GM12878 (cell line): ENCODE measurements at regions not wholly inside any gene's neighbourhood (a gene's known extent, or its start where the extent isn't known, plus 50 kb on each side); places are given as distances from the start of the nearest gene placed in this dataset.

Source experiments
- ATAC-seq: fragments of 200-7000 bp; cut with Tn5 transposase; 3 replicates; pipeline ENCODE4 v1.9.1; 2020; ENCODE audit warnings: mild to moderate bottlenecking, moderate library complexity
- BruUV-seq: library from RNA; stranded (reverse); fragments of 400-500 nt; replicated peaks from 2 replicates; lab custom pipeline; 2021; lab: Mats Ljungman, UMichigan
- CTCF ChIA-PET: fragments of 300-600 bp; sonication (Branson Sonifier 250); formaldehyde crosslinking; extraction: SDS; loops from one replicate; lab custom pipeline; 2021; ENCODE audit warnings: inconsistent platforms; lab: Yijun Ruan, JAX
- POLR2A ChIA-PET: fragments of 350-600 bp; formaldehyde crosslinking; extraction: SDS; loops from one replicate; lab custom pipeline; 2021; ENCODE audit warnings: inconsistent platforms; lab: Charles Lee
- RAD21 ChIA-PET: fragments of 300-600 bp; sonication (Branson Sonifier 250); formaldehyde crosslinking; loops from one replicate; lab custom pipeline; 2023; ENCODE audit warnings: antibody characterized with exemption; ENCODE audit not compliant: unreplicated experiment; lab: Charles Lee
- SMC1A ChIA-PET: fragments of 300-600 bp; sonication (Branson Sonifier 250); formaldehyde crosslinking; loops from one replicate; lab custom pipeline; 2023; ENCODE audit not compliant: unreplicated experiment, uncharacterized antibody; lab: Charles Lee
- DNase-seq: peaks from one replicate; pipeline ENCODE4 v3.0.0-alpha.2; 2011; ENCODE audit warnings: low read depth, low spot score
- FAIRE-seq: peaks from 3 replicates; lab custom pipeline; 2011; peaks lifted over from hg19 to GRCh38; lab: Jason Lieb, UNC
- H2AFZ ChIP-seq: 2 replicates; pipeline ENCODE4 v1.6.0; 2011; ENCODE audit warnings: low read depth, low read length, control low read depth; ENCODE audit not compliant: control insufficient read depth
- H3K27ac ChIP-seq: 2 replicates; pipeline ENCODE4 v1.5.1; 2011; ENCODE audit warnings: control low read depth; ENCODE audit not compliant: control insufficient read depth, insufficient read depth
- H3K27me3 ChIP-seq, 2 experiments: replicated peaks in 1 of 2; 2 replicates each; pipeline versions ENCODE4 v1.6.0 to v1.6.1; 2011; ENCODE audit warnings: low read length in 1 of 2; ENCODE audit not compliant: control insufficient read depth in 2 of 2, insufficient read depth in 2 of 2
- H3K36me3 ChIP-seq, 2 experiments: 2 replicates each; pipeline ENCODE4 v1.5.1; 2011; ENCODE audit warnings: low read length in 1 of 2; ENCODE audit not compliant: control insufficient read depth in 2 of 2, insufficient read depth in 2 of 2
- H3K4me1 ChIP-seq: 2 replicates; pipeline ENCODE4 v1.6.1; 2011; ENCODE audit warnings: mild to moderate bottlenecking, low read length, moderate library complexity, mixed read lengths; ENCODE audit not compliant: control insufficient read depth, insufficient read depth
- H3K4me2 ChIP-seq: 2 replicates; pipeline ENCODE4 v1.6.0; 2011; ENCODE audit warnings: control low read depth; ENCODE audit not compliant: control insufficient read depth, insufficient read depth
- H3K4me3 ChIP-seq: fragments of 200-600 bp; sonication (generic); 2 replicates; pipeline ENCODE4 v1.5.1; 2016
- H3K79me2 ChIP-seq: 2 replicates; pipeline ENCODE4 v1.6.0; 2011; ENCODE audit warnings: low read length; ENCODE audit not compliant: control insufficient read depth, insufficient read depth
- H3K9ac ChIP-seq: 2 replicates; pipeline ENCODE4 v1.8.0; 2011; ENCODE audit warnings: low read length, control low read depth, mixed read lengths; ENCODE audit not compliant: control insufficient read depth, insufficient read depth
- H3K9me3 ChIP-seq: replicated peaks from 3 replicates; pipeline ENCODE4 v1.5.1; 2011; ENCODE audit warnings: mild to moderate bottlenecking, low read length; ENCODE audit not compliant: control insufficient read depth, insufficient read depth
- H4K20me1 ChIP-seq: 2 replicates; pipeline ENCODE4 v1.6.0; 2011; ENCODE audit not compliant: control insufficient read depth, insufficient read depth
- CBX5 ChIP-seq: sonication (generic); IDR thresholded peaks from 2 replicates; pipeline ENCODE4 v1.6.1; 2016; ENCODE audit warnings: low read depth, moderate library complexity, mild to moderate bottlenecking, inconsistent platforms
- CHD1 ChIP-seq: IDR thresholded peaks from 2 replicates; pipeline ENCODE4 v1.6.1; 2012; ENCODE audit warnings: low read depth, low read length, improper control_type of control experiment
- CHD4 ChIP-seq: fragments of 200-600 bp; sonication (generic); IDR thresholded peaks from 2 replicates; pipeline ENCODE4 v1.6.1; 2016; ENCODE audit warnings: mild to moderate bottlenecking
- CTCF ChIP-seq, 3 experiments: IDR thresholded peaks in 2 of 3; conservative IDR thresholded peaks in 1 of 3; 2 replicates each; pipeline ENCODE4 v1.5.1; 2011; ENCODE audit warnings: low read depth in 3 of 3, low read length in 3 of 3, mild to moderate bottlenecking in 3 of 3, control low read depth in 2 of 3, moderate library complexity in 2 of 3, inconsistent platforms in 1 of 3, mixed read lengths in 1 of 3; ENCODE audit not compliant: control insufficient read depth in 2 of 3, insufficient read depth in 1 of 3; ENCODE audit errors: extremely low read depth in 1 of 3
- GATAD2B ChIP-seq: fragments of 450-650 bp; conservative IDR thresholded peaks from 2 replicates; pipeline ENCODE4 v1.6.1; 2017; ENCODE audit warnings: low read depth, mild to moderate bottlenecking, moderate library complexity
- LARP7 ChIP-seq: fragments of 450-650 bp; IDR thresholded peaks from 2 replicates; pipeline ENCODE4 v1.6.1; 2017; ENCODE audit warnings: mild to moderate bottlenecking
- MTA2 ChIP-seq: fragments of 450-650 bp; IDR thresholded peaks from 2 replicates; pipeline ENCODE4 v1.6.1; 2016; ENCODE audit warnings: low read depth, mild to moderate bottlenecking, moderate library complexity
- NFXL1 ChIP-seq: fragments of 450-650 bp; IDR thresholded peaks from 2 replicates; pipeline ENCODE4 v1.6.1; 2017; ENCODE audit warnings: antibody characterized with exemption, mild to moderate bottlenecking, borderline replicate concordance
- NFYB ChIP-seq: IDR thresholded peaks from 2 replicates; pipeline ENCODE4 v1.6.1; 2011; ENCODE audit warnings: low read depth, mild to moderate bottlenecking, low read length, improper control_type of control experiment, moderate library complexity; ENCODE audit not compliant: insufficient read depth
- NRF1 ChIP-seq: conservative IDR thresholded peaks from 2 replicates; pipeline ENCODE4 v1.6.1; 2011; ENCODE audit warnings: mild to moderate bottlenecking, low read depth, low read length, improper control_type of control experiment
- PKNOX1 ChIP-seq: fragments of 450-650 bp; IDR thresholded peaks from 2 replicates; pipeline ENCODE4 v1.6.1; 2016; ENCODE audit warnings: mild to moderate bottlenecking
- PML ChIP-seq: IDR thresholded peaks from 2 replicates; pipeline ENCODE4 v1.6.1; 2012; ENCODE audit warnings: low read length, inconsistent platforms
- POU2F2 ChIP-seq: IDR thresholded peaks from 3 replicates; pipeline ENCODE4 v1.6.1; 2011; ENCODE audit warnings: low read depth, mild to moderate bottlenecking, low read length, borderline replicate concordance
- RUNX3 ChIP-seq: IDR thresholded peaks from 2 replicates; pipeline ENCODE4 v1.6.1; 2012; ENCODE audit warnings: low read length, inconsistent platforms
- SIN3A ChIP-seq: IDR thresholded peaks from 2 replicates; pipeline ENCODE4 v1.6.1; 2012; ENCODE audit warnings: low read depth, low read length, improper control_type of control experiment
- SP1 ChIP-seq: IDR thresholded peaks from one replicate; pipeline ENCODE4 v1.6.1; 2011; ENCODE audit warnings: low read depth, low read length
- YBX1 ChIP-seq: fragments of 450-650 bp; IDR thresholded peaks from 2 replicates; pipeline ENCODE4 v1.6.1; 2016; ENCODE audit warnings: antibody characterized with exemption
- ZBED1 ChIP-seq: IDR thresholded peaks from 2 replicates; pipeline ENCODE4 v1.6.1; 2016; ENCODE audit warnings: borderline replicate concordance
- ZNF217 ChIP-seq: fragments of 450-650 bp; IDR thresholded peaks from 2 replicates; pipeline ENCODE4 v1.6.1; 2017; ENCODE audit warnings: antibody characterized with exemption, mild to moderate bottlenecking
- WGBS: methylation state at CpG from one replicate; pipeline ENCODE4 v1.1.6; 2016; ENCODE audit warnings: low lambda C conversion rate; ENCODE audit not compliant: insufficient replicate concordance, insufficient coverage; ENCODE audit errors: missing lambda C conversion rate; 5-methylcytosine and 5-hydroxymethylcytosine counted together
- in situ Hi-C: fragments of 300-500 bp; cut with MboI; formaldehyde crosslinking; loops from 9 replicates; pipeline ENCODE4 v1.14.3; 2018; ENCODE audit warnings: mixed read lengths
- intact Hi-C: fragments of 100-400 bp; cut with micrococcal nuclease; formaldehyde crosslinking; loops from one replicate; pipeline ENCODE4 v1.14.2; 2022; ENCODE audit not compliant: unreplicated experiment

GRCh38 chr7:24059775-24060174 lies 224.2 kb upstream of the NPY start:
- H3K27me3 ChIP-seq, result no peaks in the 10 kb centered on the region
- no peak for DNase-seq
- ChIA-PET SMC1A (no interaction called here), RAD21 (no interaction called here), CTCF (interaction anchor here (2.4 kb wide), 1 partner anchor 10 kb away, joined by 10 read pairs; no protein-coding TSS in a partner anchor), POLR2A (no interaction called here)
- no peak overlapping the region for H3K4me3 ChIP-seq
- no peaks in the 10 kb centered on the region for H4K20me1 ChIP-seq
- in situ Hi-C loops (no loop called here), intact Hi-C loops (no loop called here)
- FAIRE-seq, result no peak
- WGBS, result 60% methylated on average over 12 of the region's 12 CpGs
- ATAC-seq, result no peak
- H3K9ac ChIP-seq, result no peak overlapping the region
- H2AFZ ChIP-seq, result no peak overlapping the region
- no peaks in the 10 kb centered on the region; the same call in 2 of the 3 replicates for H3K9me3 ChIP-seq
- no peak overlapping the region for H3K4me2 ChIP-seq
- H3K4me1 ChIP-seq, result no peaks in the 10 kb centered on the region
- no TSS peak for BruUV-seq
- TF ChIP-seq NFXL1 (no peak), NRF1 (no peak)
- H3K27ac ChIP-seq, result no peak overlapping the region
- H3K79me2 ChIP-seq, result no peaks in the 10 kb centered on the region
- no peaks in the 10 kb centered on the region for H3K36me3 ChIP-seq

GRCh38 chr7:24063721-24064120 lies 220.3 kb upstream of the NPY start:
- Histone ChIP-seq H3K4me1 (no peaks in the 10 kb centered on the region), H3K4me3 (no peak overlapping the region), H3K27ac (no peak overlapping the region), H4K20me1 (no peaks in the 10 kb centered on the region), H3K79me2 (no peaks in the 10 kb centered on the region), H3K4me2 (no peak overlapping the region), H3K9ac (no peak overlapping the region), H3K9me3 (no peaks in the 10 kb centered on the region; the same call in 2 of the 3 replicates), H2AFZ (no peak overlapping the region), H3K36me3 (no peaks in the 10 kb centered on the region), H3K27me3 (no peaks in the 10 kb centered on the region; a peak in 1 of 4 replicates)
- CTCF ChIA-PET, result no interaction called here
- DNase-seq (no peak), ATAC-seq (no peak), FAIRE-seq (no peak)
- in situ Hi-C loops, result no loop called here
- RAD21 ChIA-PET, result no interaction called here
- SMC1A ChIA-PET, result no interaction called here
- WGBS, result 50% methylated on average over 6 of the region's 6 CpGs
- POLR2A ChIA-PET, result no interaction called here
- BruUV-seq, result no TSS peak
- intact Hi-C loops, result no loop called here
- TF ChIP-seq RUNX3 (no peak), PML (no peak), ZNF217 (no peak), YBX1 (no peak), CHD1 (no peak), PKNOX1 (no peak), POU2F2 (no peak), LARP7 (no peak), CTCF (IDR thresholded peaks at IDR 0.05 in 2 of 3, conservative IDR thresholded peaks at IDR 0.05 in 1 of 3; ENCODE audit: control insufficient read depth in 2 of 3, extremely low read depth in 1 of 3, insufficient read depth in 1 of 3, low read depth in 3 of 3, low read length in 3 of 3) (no peak), GATAD2B (no peak), MTA2 (no peak), CBX5 (no peak), CHD4 (no peak), NFYB (no peak), SP1 (no peak), ZBED1 (no peak), SIN3A (no peak)
